K562 (cell line): ENCODE measurements at regions not wholly inside any gene's neighbourhood (a gene's known extent, or its start where the extent isn't known, plus 50 kb on each side); places are given as distances from the start of the nearest gene placed in this dataset.

ENCODE experiments used
- NFYB ChIP-seq: IDR thresholded peaks from 2 replicates; pipeline ENCODE4 v1.6.1; 2011; ENCODE audit warnings: mild to moderate bottlenecking, moderate library complexity; ENCODE audit not compliant: insufficient read length; ENCODE audit errors: extremely low read depth
- RBM25 ChIP-seq: fragments of 200-400 bp; formaldehyde crosslinking; IDR thresholded peaks from 2 replicates; pipeline ENCODE4 v1.6.1; 2018; ENCODE audit warnings: low read length, low read depth, moderate library complexity; ENCODE audit not compliant: severe bottlenecking
- SMARCB1 ChIP-seq: IDR thresholded peaks from 2 replicates; pipeline ENCODE4 v1.6.1; 2011; ENCODE audit warnings: improper control_type of control experiment, low read depth; ENCODE audit not compliant: insufficient read length
- TF ChIP-seq, protein P1 (sequence below), 2 experiments: fragments of 450-650 bp; formaldehyde crosslinking in 1 of 2; IDR thresholded peaks; 2 replicates each; pipeline versions ENCODE4 v1.4.0 to v1.6.1; 2014 to 2020; ENCODE audit warnings: mild to moderate bottlenecking in 2 of 2, borderline replicate concordance in 1 of 2, low read depth in 1 of 2
- TF ChIP-seq, protein P2 (sequence below): sonication (generic); formaldehyde crosslinking; IDR thresholded peaks from 2 replicates; pipeline ENCODE4 v1.8.0; 2022; ENCODE audit warnings: missing genetic modification reagents, mild to moderate bottlenecking, moderate library complexity, borderline replicate concordance
- TF ChIP-seq, protein P3 (sequence below): fragments of 450-650 bp; IDR thresholded peaks from 2 replicates; pipeline ENCODE4 v1.6.1; 2016; ENCODE audit warnings: mild to moderate bottlenecking
- TF ChIP-seq, protein P4 (sequence below): sonication (generic); formaldehyde crosslinking; IDR thresholded peaks from 2 replicates; pipeline ENCODE4 v1.8.0; 2022; ENCODE audit warnings: mild to moderate bottlenecking, missing genetic modification reagents

DNA sequence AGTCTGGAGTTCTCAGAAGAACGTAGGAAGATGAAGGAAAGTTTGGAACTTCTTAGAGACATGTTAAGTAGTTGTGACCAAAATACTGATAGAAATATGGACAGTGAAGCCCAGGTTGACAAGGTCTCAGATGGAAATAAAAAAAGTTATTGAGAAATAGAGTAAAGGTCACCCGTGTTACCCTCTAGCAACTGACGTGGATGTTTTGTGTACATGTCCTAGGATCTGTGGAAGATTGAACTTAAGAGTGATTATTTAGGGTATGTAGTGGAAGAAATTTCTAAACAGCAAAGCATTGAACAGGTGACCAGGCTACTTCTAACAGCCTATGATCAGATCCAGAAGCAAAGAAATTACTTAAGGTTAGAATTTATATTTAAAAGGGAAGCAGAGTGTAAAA, 1020.4 kb downstream of the FSTL5 start (continued):
- TF ChIP-seq, protein P1, sequence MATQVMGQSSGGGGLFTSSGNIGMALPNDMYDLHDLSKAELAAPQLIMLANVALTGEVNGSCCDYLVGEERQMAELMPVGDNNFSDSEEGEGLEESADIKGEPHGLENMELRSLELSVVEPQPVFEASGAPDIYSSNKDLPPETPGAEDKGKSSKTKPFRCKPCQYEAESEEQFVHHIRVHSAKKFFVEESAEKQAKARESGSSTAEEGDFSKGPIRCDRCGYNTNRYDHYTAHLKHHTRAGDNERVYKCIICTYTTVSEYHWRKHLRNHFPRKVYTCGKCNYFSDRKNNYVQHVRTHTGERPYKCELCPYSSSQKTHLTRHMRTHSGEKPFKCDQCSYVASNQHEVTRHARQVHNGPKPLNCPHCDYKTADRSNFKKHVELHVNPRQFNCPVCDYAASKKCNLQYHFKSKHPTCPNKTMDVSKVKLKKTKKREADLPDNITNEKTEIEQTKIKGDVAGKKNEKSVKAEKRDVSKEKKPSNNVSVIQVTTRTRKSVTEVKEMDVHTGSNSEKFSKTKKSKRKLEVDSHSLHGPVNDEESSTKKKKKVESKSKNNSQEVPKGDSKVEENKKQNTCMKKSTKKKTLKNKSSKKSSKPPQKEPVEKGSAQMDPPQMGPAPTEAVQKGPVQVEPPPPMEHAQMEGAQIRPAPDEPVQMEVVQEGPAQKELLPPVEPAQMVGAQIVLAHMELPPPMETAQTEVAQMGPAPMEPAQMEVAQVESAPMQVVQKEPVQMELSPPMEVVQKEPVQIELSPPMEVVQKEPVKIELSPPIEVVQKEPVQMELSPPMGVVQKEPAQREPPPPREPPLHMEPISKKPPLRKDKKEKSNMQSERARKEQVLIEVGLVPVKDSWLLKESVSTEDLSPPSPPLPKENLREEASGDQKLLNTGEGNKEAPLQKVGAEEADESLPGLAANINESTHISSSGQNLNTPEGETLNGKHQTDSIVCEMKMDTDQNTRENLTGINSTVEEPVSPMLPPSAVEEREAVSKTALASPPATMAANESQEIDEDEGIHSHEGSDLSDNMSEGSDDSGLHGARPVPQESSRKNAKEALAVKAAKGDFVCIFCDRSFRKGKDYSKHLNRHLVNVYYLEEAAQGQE (IDR thresholded peaks at IDR 0.05; ENCODE audit: borderline replicate concordance): no peak
- TF ChIP-seq, protein P1 (CRISPR knock-in tag; IDR thresholded peaks at IDR 0.05; ENCODE audit: low read depth): no peak
- TF ChIP-seq, protein P2, sequence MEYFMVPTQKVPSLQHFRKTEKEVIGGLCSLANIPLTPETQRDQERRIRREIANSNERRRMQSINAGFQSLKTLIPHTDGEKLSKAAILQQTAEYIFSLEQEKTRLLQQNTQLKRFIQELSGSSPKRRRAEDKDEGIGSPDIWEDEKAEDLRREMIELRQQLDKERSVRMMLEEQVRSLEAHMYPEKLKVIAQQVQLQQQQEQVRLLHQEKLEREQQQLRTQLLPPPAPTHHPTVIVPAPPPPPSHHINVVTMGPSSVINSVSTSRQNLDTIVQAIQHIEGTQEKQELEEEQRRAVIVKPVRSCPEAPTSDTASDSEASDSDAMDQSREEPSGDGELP (CRISPR knock-in tag): no peak
- TF ChIP-seq SMARCB1: no peak
- TF ChIP-seq, protein P3, sequence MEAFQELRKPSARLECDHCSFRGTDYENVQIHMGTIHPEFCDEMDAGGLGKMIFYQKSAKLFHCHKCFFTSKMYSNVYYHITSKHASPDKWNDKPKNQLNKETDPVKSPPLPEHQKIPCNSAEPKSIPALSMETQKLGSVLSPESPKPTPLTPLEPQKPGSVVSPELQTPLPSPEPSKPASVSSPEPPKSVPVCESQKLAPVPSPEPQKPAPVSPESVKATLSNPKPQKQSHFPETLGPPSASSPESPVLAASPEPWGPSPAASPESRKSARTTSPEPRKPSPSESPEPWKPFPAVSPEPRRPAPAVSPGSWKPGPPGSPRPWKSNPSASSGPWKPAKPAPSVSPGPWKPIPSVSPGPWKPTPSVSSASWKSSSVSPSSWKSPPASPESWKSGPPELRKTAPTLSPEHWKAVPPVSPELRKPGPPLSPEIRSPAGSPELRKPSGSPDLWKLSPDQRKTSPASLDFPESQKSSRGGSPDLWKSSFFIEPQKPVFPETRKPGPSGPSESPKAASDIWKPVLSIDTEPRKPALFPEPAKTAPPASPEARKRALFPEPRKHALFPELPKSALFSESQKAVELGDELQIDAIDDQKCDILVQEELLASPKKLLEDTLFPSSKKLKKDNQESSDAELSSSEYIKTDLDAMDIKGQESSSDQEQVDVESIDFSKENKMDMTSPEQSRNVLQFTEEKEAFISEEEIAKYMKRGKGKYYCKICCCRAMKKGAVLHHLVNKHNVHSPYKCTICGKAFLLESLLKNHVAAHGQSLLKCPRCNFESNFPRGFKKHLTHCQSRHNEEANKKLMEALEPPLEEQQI: no peak
- TF ChIP-seq RBM25: no peak
- TF ChIP-seq NFYB: no peak
- TF ChIP-seq, protein P4, sequence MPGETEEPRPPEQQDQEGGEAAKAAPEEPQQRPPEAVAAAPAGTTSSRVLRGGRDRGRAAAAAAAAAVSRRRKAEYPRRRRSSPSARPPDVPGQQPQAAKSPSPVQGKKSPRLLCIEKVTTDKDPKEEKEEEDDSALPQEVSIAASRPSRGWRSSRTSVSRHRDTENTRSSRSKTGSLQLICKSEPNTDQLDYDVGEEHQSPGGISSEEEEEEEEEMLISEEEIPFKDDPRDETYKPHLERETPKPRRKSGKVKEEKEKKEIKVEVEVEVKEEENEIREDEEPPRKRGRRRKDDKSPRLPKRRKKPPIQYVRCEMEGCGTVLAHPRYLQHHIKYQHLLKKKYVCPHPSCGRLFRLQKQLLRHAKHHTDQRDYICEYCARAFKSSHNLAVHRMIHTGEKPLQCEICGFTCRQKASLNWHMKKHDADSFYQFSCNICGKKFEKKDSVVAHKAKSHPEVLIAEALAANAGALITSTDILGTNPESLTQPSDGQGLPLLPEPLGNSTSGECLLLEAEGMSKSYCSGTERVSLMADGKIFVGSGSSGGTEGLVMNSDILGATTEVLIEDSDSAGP (CRISPR knock-in tag): no peak
